Uterus (tissue), 3 donors: ENCODE measurements at regions not wholly inside any gene's neighbourhood (a gene's known extent, or its start where the extent isn't known, plus 50 kb on each side); places are given as distances from the start of the nearest gene placed in this dataset.

Experiments
- DNase-seq, 2 donors: peaks; one replicate each; pipeline ENCODE4 v3.0.0-alpha.2; 2019 to 2020
- H3K27ac ChIP-seq, 2 donors: fragments of 200-600 bp; sonication (generic); 1 replicate in 1 of 2; 2 replicates in 1 of 2; pipeline ENCODE4 v1.5.1; 2016 to 2018
- H3K27me3 ChIP-seq, 2 donors: fragments of 200-600 bp; sonication (generic); one replicate each; pipeline ENCODE4 v1.5.1; 2018 to 2019; ENCODE audit warnings: control low read depth in 1 of 2
- H3K36me3 ChIP-seq, 2 donors: fragments of 200-600 bp; sonication (generic); one replicate each; pipeline ENCODE4 v1.5.1; 2019; ENCODE audit warnings: control low read depth in 1 of 2
- H3K4me1 ChIP-seq, 2 donors: fragments of 200-600 bp; sonication (generic); one replicate each; pipeline ENCODE4 v1.5.1; 2018 to 2019; ENCODE audit warnings: control low read depth in 1 of 2
- H3K4me3 ChIP-seq, 2 donors: fragments of 200-600 bp; sonication (generic); 1 replicate in 1 of 2; 2 replicates in 1 of 2; pipeline ENCODE4 v1.5.1; 2018 to 2019; ENCODE audit warnings: mild to moderate bottlenecking in 1 of 2
- H3K9me3 ChIP-seq, 2 donors: fragments of 200-600 bp; sonication (generic); one replicate each; pipeline ENCODE4 v1.5.1; 2019; ENCODE audit warnings: control low read depth in 1 of 2
- CTCF ChIP-seq, 4 experiments: fragments of 200-600 bp in 2 of 4; fragments of 450-650 bp in 2 of 4; sonication (generic) in 2 of 4; IDR thresholded peaks; one replicate each; pipeline ENCODE4 v1.5.1; 2016 to 2019; ENCODE audit warnings: antibody characterized with exemption in 4 of 4, mild to moderate bottlenecking in 2 of 4, moderate library complexity in 1 of 4
- POLR2A ChIP-seq, 2 donors: fragments of 450-650 bp; IDR thresholded peaks; one replicate each; pipeline ENCODE4 v1.6.1; 2016; ENCODE audit warnings: antibody characterized with exemption in 2 of 2, mild to moderate bottlenecking in 1 of 2, moderate library complexity in 1 of 2
- intact Hi-C: fragments of 100-400 bp; cut with DNase I; formaldehyde crosslinking; loops from one replicate; pipeline ENCODE4 v1.15.1; 2023; ENCODE audit warnings: low total_unique reads
- donor health status: DM: yes; HTN: yes; CAD: no.

GRCh38 chr10:121087129-121087528 lies 236.0 kb downstream of the WDR11 start:
- no peaks in the 10 kb centered on the region for H3K4me1 ChIP-seq
- H3K36me3 ChIP-seq: no peaks in the 10 kb centered on the region
- H3K27me3 ChIP-seq: no peaks in the 10 kb centered on the region
- intact Hi-C loops: no loop called here
- TF ChIP-seq POLR2A (IDR thresholded peaks at IDR 0.05): no peak
- TF ChIP-seq CTCF (IDR thresholded peaks at IDR 0.05): no peak
- no peak overlapping the region for H3K4me3 ChIP-seq
- no peak for DNase-seq
- H3K27ac ChIP-seq: no peak overlapping the region
- H3K9me3 ChIP-seq: no peaks in the 10 kb centered on the region

DNA sequence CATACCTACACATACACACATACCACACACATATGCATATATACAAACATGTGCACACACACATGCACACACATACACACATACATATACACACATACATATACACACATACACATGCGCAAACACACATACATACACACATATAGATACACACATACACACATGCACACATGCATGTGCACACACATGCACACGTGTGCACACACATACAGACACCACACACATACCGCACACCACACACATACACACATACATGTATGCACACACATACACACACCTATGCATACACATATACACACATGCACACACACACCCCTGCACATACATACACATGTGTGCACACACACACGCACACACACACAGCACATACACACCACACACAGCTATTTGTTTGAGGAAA lies 236.5 kb downstream of the WDR11 start:
- Histone ChIP-seq H3K4me1 (no peaks in the 10 kb centered on the region), H3K36me3 (no peaks in the 10 kb centered on the region), H3K9me3 (no peaks in the 10 kb centered on the region), H3K27ac (no peak overlapping the region), H3K27me3 (no peaks in the 10 kb centered on the region), H3K4me3 (no peak overlapping the region)
- intact Hi-C loops: no loop called here
- no peak for TF ChIP-seq CTCF (IDR thresholded peaks at IDR 0.05)
- TF ChIP-seq POLR2A (IDR thresholded peaks at IDR 0.05): no peak
- DNase-seq: no peak

DNA sequence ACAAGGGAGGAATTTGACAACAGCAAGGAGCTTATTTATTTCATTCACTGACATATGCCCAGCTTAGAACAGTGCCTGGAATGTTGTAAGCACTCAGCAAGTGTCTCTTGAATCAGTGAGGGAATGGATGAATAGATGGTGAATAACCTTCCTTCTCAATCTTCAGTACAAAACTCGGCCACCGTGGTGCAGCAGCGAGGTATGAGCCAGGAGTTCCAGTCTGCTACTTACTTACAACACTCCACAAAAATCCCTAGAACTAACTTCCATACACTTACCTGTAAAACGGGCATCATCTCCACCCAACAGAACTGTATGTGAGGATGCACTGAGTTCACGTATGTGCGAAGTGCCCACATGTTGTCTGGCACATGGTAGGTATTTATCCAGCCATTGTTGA lies 237.4 kb downstream of the WDR11 start:
- Histone ChIP-seq H3K36me3 (no peaks in the 10 kb centered on the region), H3K9me3 (no peaks in the 10 kb centered on the region), H3K27me3 (no peaks in the 10 kb centered on the region), H3K4me1 (no peaks in the 10 kb centered on the region), H3K27ac (no peak overlapping the region), H3K4me3 (no peak overlapping the region)
- TF ChIP-seq CTCF (IDR thresholded peaks at IDR 0.05) (peak in 2 of 4 experiments; percentile 19 to 27), POLR2A (IDR thresholded peaks at IDR 0.05) (no peak)
- intact Hi-C loops: no loop called here
- DNase-seq: no peak

GRCh38 chr10:121089434-121089833 lies 238.3 kb downstream of the WDR11 start:
- intact Hi-C loops: no loop called here
- Histone ChIP-seq H3K4me1 (no peaks in the 10 kb centered on the region), H3K9me3 (no peaks in the 10 kb centered on the region), H3K36me3 (no peaks in the 10 kb centered on the region), H3K4me3 (no peak overlapping the region), H3K27ac (no peak overlapping the region), H3K27me3 (no peaks in the 10 kb centered on the region)
- DNase-seq: no peak
- TF ChIP-seq POLR2A (IDR thresholded peaks at IDR 0.05) (no peak), CTCF (IDR thresholded peaks at IDR 0.05) (no peak)

DNA sequence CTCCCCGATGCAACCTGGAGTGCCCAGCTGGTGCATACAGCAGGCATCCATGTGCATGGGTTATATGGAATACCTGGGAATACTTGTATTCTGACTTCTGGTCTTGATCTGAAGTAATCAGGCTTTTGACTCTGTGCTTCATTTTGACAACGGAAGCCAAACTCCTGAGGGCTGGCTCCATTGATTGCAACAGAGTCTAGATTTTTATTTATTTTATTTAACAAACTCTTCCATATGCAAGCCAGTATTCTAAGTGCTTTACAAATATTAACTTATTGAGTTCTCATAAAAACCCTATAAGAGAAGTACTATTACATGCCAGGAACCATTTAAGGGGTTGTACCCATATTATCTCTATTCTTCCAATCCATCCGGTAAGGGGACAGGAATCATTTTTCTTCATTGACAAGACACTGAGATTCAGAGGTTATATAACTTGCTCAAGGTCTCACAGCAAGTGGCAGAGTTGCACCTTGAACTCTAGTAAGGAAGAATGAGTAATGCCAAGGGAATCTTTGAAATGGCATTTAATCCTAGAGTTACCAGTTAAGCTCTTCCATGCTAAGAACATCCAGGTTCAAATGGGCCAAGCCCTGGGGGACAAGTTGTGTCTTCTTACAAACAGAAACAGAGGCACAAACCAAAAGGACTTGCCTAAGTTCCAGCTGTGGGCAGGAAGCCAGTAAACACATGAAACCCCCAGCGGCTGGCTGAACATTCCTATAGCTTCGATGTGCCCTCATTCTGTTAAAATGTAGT lies 241.0 kb downstream of the WDR11 start:
- TF ChIP-seq POLR2A (IDR thresholded peaks at IDR 0.05): no peak
- TF ChIP-seq CTCF (IDR thresholded peaks at IDR 0.05): no peak
- intact Hi-C loops: no loop called here
- Histone ChIP-seq H3K4me3 (no peak overlapping the region), H3K36me3 (no peaks in the 10 kb centered on the region), H3K9me3 (no peaks in the 10 kb centered on the region), H3K27ac (no peak overlapping the region), H3K4me1 (no peaks in the 10 kb centered on the region), H3K27me3 (no peaks in the 10 kb centered on the region)
- no peak for DNase-seq
